Astrocyte (in vitro differentiated cells and primary cell): ENCODE measurements at regions not wholly inside any gene's neighbourhood (a gene's known extent, or its start where the extent isn't known, plus 50 kb on each side); places are given as distances from the start of the nearest gene placed in this dataset.

Source experiments
- DNase-seq: peaks from one replicate; pipeline ENCODE4 v3.0.0-alpha.2; 2010; ENCODE audit warnings: low read depth
- FAIRE-seq: peaks from 2 replicates; lab custom pipeline; 2011; peaks lifted over from hg19 to GRCh38; lab: Jason Lieb, UNC
- H2AFZ ChIP-seq: 2 replicates; pipeline ENCODE4 v1.6.0; 2012; ENCODE audit warnings: low read depth, low read length, inconsistent platforms
- H3K27ac ChIP-seq: 2 replicates; pipeline ENCODE4 v1.5.1; 2011; ENCODE audit warnings: low read depth, low read length, inconsistent platforms
- H3K27me3 ChIP-seq: 2 replicates; pipeline ENCODE4 v1.6.0; 2011; ENCODE audit warnings: low read length, inconsistent platforms; ENCODE audit not compliant: insufficient read depth
- H3K36me3 ChIP-seq: 2 replicates; pipeline ENCODE4 v1.5.1; 2011; ENCODE audit warnings: low read length, inconsistent platforms; ENCODE audit not compliant: insufficient read depth
- H3K4me1 ChIP-seq: 2 replicates; pipeline ENCODE4 v1.5.1; 2011; ENCODE audit warnings: low read length, inconsistent platforms; ENCODE audit not compliant: insufficient read depth
- H3K4me2 ChIP-seq: 2 replicates; pipeline ENCODE4 v1.6.0; 2012; ENCODE audit warnings: low read length, inconsistent platforms
- H3K4me3 ChIP-seq: 2 replicates; pipeline ENCODE4 v1.5.1; 2011; ENCODE audit warnings: low read depth, mild to moderate bottlenecking, low read length, inconsistent platforms; ENCODE audit not compliant: insufficient read depth
- H3K79me2 ChIP-seq: 2 replicates; pipeline ENCODE4 v1.6.0; 2012; ENCODE audit warnings: mild to moderate bottlenecking, low read length, inconsistent platforms; ENCODE audit not compliant: insufficient read depth
- H3K9ac ChIP-seq: 2 replicates; pipeline ENCODE4 v1.6.0; 2012; ENCODE audit warnings: mild to moderate bottlenecking, low read length, inconsistent platforms
- H3K9me3 ChIP-seq: 2 replicates; pipeline ENCODE4 v1.5.1; 2012; ENCODE audit warnings: low read depth, mild to moderate bottlenecking, low read length, inconsistent platforms; ENCODE audit not compliant: insufficient read depth
- H4K20me1 ChIP-seq: 2 replicates; pipeline ENCODE4 v1.6.0; 2012; ENCODE audit warnings: low read length, inconsistent platforms; ENCODE audit not compliant: insufficient read depth
- H3K27ac Mint-ChIP-seq: one replicate; pipeline ENCODE4 v1.8.0; 2021; ENCODE audit warnings: mild to moderate bottlenecking, mixed read lengths; ENCODE audit not compliant: unreplicated experiment
- H3K27me3 Mint-ChIP-seq: one replicate; pipeline ENCODE4 v1.8.0; 2021; ENCODE audit warnings: low read depth, mixed read lengths; ENCODE audit not compliant: unreplicated experiment
- H3K36me3 Mint-ChIP-seq: one replicate; pipeline ENCODE4 v1.8.0; 2021; ENCODE audit warnings: low read depth, mixed read lengths; ENCODE audit not compliant: unreplicated experiment
- H3K4me1 Mint-ChIP-seq: one replicate; pipeline ENCODE4 v1.8.0; 2021; ENCODE audit warnings: low read depth, mixed read lengths; ENCODE audit not compliant: unreplicated experiment
- H3K4me3 Mint-ChIP-seq: one replicate; pipeline ENCODE4 v1.8.0; 2021; ENCODE audit warnings: mild to moderate bottlenecking, moderate library complexity, mixed read lengths; ENCODE audit not compliant: unreplicated experiment
- H3K9me3 Mint-ChIP-seq: one replicate; pipeline ENCODE4 v1.8.0; 2021; ENCODE audit warnings: mild to moderate bottlenecking, mixed read lengths; ENCODE audit not compliant: unreplicated experiment
- CTCF ChIP-seq: IDR thresholded peaks from 2 replicates; pipeline ENCODE4 v1.5.1; 2011; ENCODE audit warnings: low read depth, mild to moderate bottlenecking, inconsistent platforms, low read length, moderate library complexity; ENCODE audit not compliant: insufficient read depth
- EZH2 ChIP-seq: IDR thresholded peaks from 2 replicates; pipeline ENCODE4 v1.6.1; 2012; ENCODE audit warnings: mild to moderate bottlenecking, low read length, inconsistent platforms; ENCODE audit not compliant: insufficient read depth

GRCh38 chr4:120636120-120636630 lies 286.4 kb downstream of the PRDM5 start:
- no peak for FAIRE-seq

GRCh38 chr4:120633810-120634209 lies 288.7 kb downstream of the PRDM5 start:
- Histone ChIP-seq H2AFZ (no peak overlapping the region), H3K4me3 (no peak overlapping the region), H3K27me3 (no peaks in the 10 kb centered on the region), H3K9ac (no peak overlapping the region), H3K4me1 (no peaks in the 10 kb centered on the region), H3K79me2 (no peaks in the 10 kb centered on the region), H4K20me1 (no peaks in the 10 kb centered on the region), H3K27ac (no peak overlapping the region), H3K4me2 (no peak overlapping the region), H3K9me3 (no peaks in the 10 kb centered on the region), H3K36me3 (no peaks in the 10 kb centered on the region)
- DNase-seq: no peak
- Mint-ChIP-seq H3K36me3 (no peaks in the 10 kb centered on the region), H3K4me3 (no peak overlapping the region), H3K27ac (peak overlapping the region; percentile 21), H3K27me3 (no peaks in the 10 kb centered on the region), H3K4me1 (peaks cover 5% of the 10 kb centered on the region), H3K9me3 (no peaks in the 10 kb centered on the region)
- FAIRE-seq: no peak
- TF ChIP-seq CTCF: no peak
- TF ChIP-seq EZH2: no peak

More at GRCh38 chr4:120636120-120636630, 286.4 kb downstream of the PRDM5 start:
- Mint-ChIP-seq H3K9me3 (no peaks in the 10 kb centered on the region), H3K27ac (no peak overlapping the region), H3K4me1 (peaks cover 5% of the 10 kb centered on the region), H3K36me3 (no peaks in the 10 kb centered on the region), H3K27me3 (no peaks in the 10 kb centered on the region), H3K4me3 (no peak overlapping the region)
- no peaks in the 10 kb centered on the region for H3K79me2 ChIP-seq
- DNase-seq: no peak
- no peak overlapping the region for H3K4me2 ChIP-seq
- H2AFZ ChIP-seq: no peak overlapping the region
- no peaks in the 10 kb centered on the region for H3K9me3 ChIP-seq
- no peaks in the 10 kb centered on the region for H4K20me1 ChIP-seq
- no peak overlapping the region for H3K4me3 ChIP-seq
- H3K27ac ChIP-seq: no peak overlapping the region
- H3K9ac ChIP-seq: no peak overlapping the region
- TF ChIP-seq CTCF (no peak), EZH2 (no peak)
- no peaks in the 10 kb centered on the region for H3K36me3 ChIP-seq
- H3K27me3 ChIP-seq: no peaks in the 10 kb centered on the region
- H3K4me1 ChIP-seq: no peaks in the 10 kb centered on the region

GRCh38 chr4:120630427-120630826 lies 292.1 kb downstream of the PRDM5 start:
- H3K27me3 ChIP-seq: no peaks in the 10 kb centered on the region
- H3K9me3 Mint-ChIP-seq: no peaks in the 10 kb centered on the region
- no peak overlapping the region for H3K4me3 Mint-ChIP-seq
- no peaks in the 10 kb centered on the region for H3K27me3 Mint-ChIP-seq
- H3K36me3 ChIP-seq: no peaks in the 10 kb centered on the region
- no peak overlapping the region for H3K4me2 ChIP-seq
- no peak overlapping the region for H2AFZ ChIP-seq
- no peak overlapping the region for H3K9ac ChIP-seq
- H4K20me1 ChIP-seq: no peaks in the 10 kb centered on the region
- H3K4me1 Mint-ChIP-seq: no peaks in the 10 kb centered on the region
- no peaks in the 10 kb centered on the region for H3K9me3 ChIP-seq
- H3K79me2 ChIP-seq: no peaks in the 10 kb centered on the region
- TF ChIP-seq EZH2 (no peak), CTCF (no peak)
- H3K36me3 Mint-ChIP-seq: no peaks in the 10 kb centered on the region
- H3K27ac Mint-ChIP-seq: no peak overlapping the region
- no peaks in the 10 kb centered on the region for H3K4me1 ChIP-seq
- no peak overlapping the region for H3K27ac ChIP-seq
- H3K4me3 ChIP-seq: no peak overlapping the region
- FAIRE-seq (no peak), DNase-seq (no peak)
